Kidney (tissue), 13 donors: ENCODE measurements at regions not wholly inside any gene's neighbourhood (a gene's known extent, or its start where the extent isn't known, plus 50 kb on each side); places are given as distances from the start of the nearest gene placed in this dataset.

ENCODE experiments used
- DNase-seq, 5 donors: peaks; one replicate each; pipeline ENCODE4 v3.0.0-alpha.2; 2013 to 2020
- FAIRE-seq: peaks from 2 replicates; lab custom pipeline; 2012; peaks lifted over from hg19 to GRCh38; lab: Jason Lieb, UNC
- H3K27ac ChIP-seq, 2 donors: one replicate each; pipeline ENCODE4 v1.7.0; 2013; ENCODE audit warnings: low read depth in 2 of 2, low read length in 2 of 2, inconsistent platforms in 1 of 2
- H3K27me3 ChIP-seq: one replicate; pipeline ENCODE4 v1.7.1; 2013; ENCODE audit warnings: low read length, inconsistent platforms; ENCODE audit not compliant: control insufficient read depth, insufficient read depth
- H3K36me3 ChIP-seq, 3 donors: one replicate each; pipeline versions ENCODE4 v1.7.0 to v1.7.1; 2013; ENCODE audit warnings: low read length in 3 of 3, control low read depth in 1 of 3, inconsistent platforms in 1 of 3; ENCODE audit not compliant: insufficient read depth in 3 of 3, control insufficient read depth in 2 of 3
- H3K4me1 ChIP-seq, 3 donors: one replicate each; pipeline versions ENCODE4 v1.7.0 to v1.7.1; 2013; ENCODE audit warnings: low read length in 3 of 3, inconsistent platforms in 1 of 3, low read depth in 1 of 3; ENCODE audit not compliant: control insufficient read depth in 2 of 3, insufficient read depth in 2 of 3
- H3K4me3 ChIP-seq, 3 donors: one replicate each; pipeline versions ENCODE4 v1.7.0 to v1.8.1; 2013; ENCODE audit warnings: low read length in 3 of 3, control low read depth in 1 of 3, inconsistent platforms in 1 of 3
- H3K9ac ChIP-seq, 3 donors: one replicate each; pipeline versions ENCODE4 v1.7.0 to v1.7.1; 2013; ENCODE audit warnings: low read length in 3 of 3, control low read depth in 1 of 3, inconsistent platforms in 1 of 3
- H3K9me3 ChIP-seq, 3 donors: one replicate each; pipeline versions ENCODE4 v1.7.0 to v1.7.1; 2013; ENCODE audit warnings: low read length in 3 of 3, control low read depth in 1 of 3, inconsistent platforms in 1 of 3; ENCODE audit not compliant: control insufficient read depth in 2 of 3, insufficient read depth in 1 of 3
- CTCF ChIP-seq: IDR thresholded peaks from 3 replicates; pipeline ENCODE4 v1.5.1; 2012; ENCODE audit warnings: mild to moderate bottlenecking, moderate library complexity, borderline replicate concordance; ENCODE audit not compliant: insufficient read depth; ENCODE audit errors: extremely low read depth
- intact Hi-C: fragments of 100-400 bp; cut with DNase I; formaldehyde crosslinking; loops from one replicate; pipeline ENCODE4 v1.11.1; 2022
- donor health status: control.
- donor health status: control.
- donor health status: control.
- donor health status: control.
- donor health status: control.
- donor health status: DM: yes; HTN: yes; CAD: no.
- donor health status: Normal renal cell carcinoma (clear cell type).

- no peak for TF ChIP-seq CTCF
- Histone ChIP-seq H3K4me3 (no peak overlapping the region), H3K9ac (no peak overlapping the region), H3K9me3 (no peaks in the 10 kb centered on the region), H3K4me1 (no peaks in the 10 kb centered on the region), H3K27me3 (no peaks in the 10 kb centered on the region), H3K27ac (peak overlapping the region; percentile 63 to 83), H3K36me3 (no peaks in the 10 kb centered on the region)
- FAIRE-seq: peak; percentile 15
- peak in 2 of 5 donors; percentile 33 to 44 for DNase-seq
- intact Hi-C loops: no loop called here
Observed at GRCh38 chr3:29171043-29171990, 109.6 kb upstream of the RBMS3 start.

GRCh38 chr3:29176501-29176900 is 104.4 kb upstream of the RBMS3 start:
- H3K27me3 ChIP-seq: no peaks in the 10 kb centered on the region
- H3K4me3 ChIP-seq: no peak overlapping the region
- no peaks in the 10 kb centered on the region for H3K36me3 ChIP-seq
- no peak for FAIRE-seq
- DNase-seq: no peak
- intact Hi-C loops: no loop called here
- H3K4me1 ChIP-seq: no peaks in the 10 kb centered on the region
- no peak overlapping the region for H3K9ac ChIP-seq
- no peaks in the 10 kb centered on the region for H3K9me3 ChIP-seq
- TF ChIP-seq CTCF: no peak
- no peak overlapping the region for H3K27ac ChIP-seq

GRCh38 chr3:29178809-29179793 is 101.8 kb upstream of the RBMS3 start:
- no peaks in the 10 kb centered on the region for H3K9me3 ChIP-seq
- no peak for TF ChIP-seq CTCF
- no peak for FAIRE-seq

More at GRCh38 chr3:29178809-29179793, 101.8 kb upstream of the RBMS3 start:
- Histone ChIP-seq H3K36me3 (no peaks in the 10 kb centered on the region), H3K4me1 (no peaks in the 10 kb centered on the region), H3K27ac (no peak overlapping the region), H3K27me3 (no peaks in the 10 kb centered on the region), H3K4me3 (no peak overlapping the region), H3K9ac (no peak overlapping the region)
- intact Hi-C loops: no loop called here
- DNase-seq: no peak
